NCI-H2029 treated with DMSO at 0.1 percent for 48 hours (cell line): ENCODE measurements at regions not wholly inside any gene's neighbourhood (a gene's known extent, or its start where the extent isn't known, plus 50 kb on each side); places are given as distances from the start of the nearest gene placed in this dataset.

ENCODE experiments used
- DNase-seq: peaks from one replicate; lab custom pipeline; 2025; lab: John Stamatoyannopoulos, UW

GRCh38 chr6:98635191-98635590 lies 199.2 kb upstream of the POU3F2 start:
- DNase-seq = no peak

- DNase-seq = peak; percentile 32
These were observed 197.4 kb upstream of the POU3F2 start for GRCh38 chr6:98636941-98637340.

DNA sequence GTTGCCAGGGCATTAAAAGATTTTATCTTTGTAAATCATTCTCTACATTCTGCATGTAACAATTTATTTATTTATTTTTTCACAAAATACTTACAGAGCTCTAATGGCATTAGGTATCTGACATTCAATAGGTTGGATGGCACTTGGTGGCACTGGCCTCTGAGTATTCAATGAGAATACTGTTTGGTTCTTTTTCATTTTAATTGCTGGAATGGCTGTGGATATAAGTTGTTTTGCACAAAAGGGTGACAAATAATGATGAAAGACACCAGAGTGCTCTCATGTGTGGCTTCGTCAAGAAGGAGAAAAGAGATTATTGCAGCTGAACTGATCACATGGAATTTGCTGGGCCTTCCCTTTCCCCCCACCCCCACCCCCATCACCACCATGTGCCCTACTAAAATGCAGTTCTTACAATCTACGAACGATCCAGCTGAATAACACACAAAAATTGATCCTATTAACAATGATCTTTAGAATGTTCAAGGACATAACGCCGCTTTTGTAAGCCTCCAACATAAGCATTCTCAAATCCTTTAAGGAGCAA lies 195.2 kb upstream of the POU3F2 start:
- no peak for DNase-seq

DNA sequence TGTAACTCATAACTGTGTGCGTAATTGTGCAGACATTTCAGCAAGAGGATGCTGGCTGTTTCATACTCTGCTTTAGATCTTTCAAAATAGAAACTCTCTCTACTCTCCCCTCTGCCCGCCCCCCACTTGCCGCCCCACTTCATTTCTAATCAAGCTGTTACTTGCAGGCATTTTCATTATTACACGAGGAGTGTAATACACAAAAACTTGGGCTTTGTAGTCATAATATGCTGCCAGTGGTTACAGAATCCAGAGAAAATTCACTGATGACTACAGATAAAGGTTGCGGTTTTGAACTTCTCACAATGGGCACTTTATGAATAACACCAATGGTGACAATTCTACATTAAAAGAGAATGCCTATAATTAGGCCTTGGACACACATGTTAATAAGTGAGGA lies 194.0 kb upstream of the POU3F2 start:
- no peak for DNase-seq

DNA sequence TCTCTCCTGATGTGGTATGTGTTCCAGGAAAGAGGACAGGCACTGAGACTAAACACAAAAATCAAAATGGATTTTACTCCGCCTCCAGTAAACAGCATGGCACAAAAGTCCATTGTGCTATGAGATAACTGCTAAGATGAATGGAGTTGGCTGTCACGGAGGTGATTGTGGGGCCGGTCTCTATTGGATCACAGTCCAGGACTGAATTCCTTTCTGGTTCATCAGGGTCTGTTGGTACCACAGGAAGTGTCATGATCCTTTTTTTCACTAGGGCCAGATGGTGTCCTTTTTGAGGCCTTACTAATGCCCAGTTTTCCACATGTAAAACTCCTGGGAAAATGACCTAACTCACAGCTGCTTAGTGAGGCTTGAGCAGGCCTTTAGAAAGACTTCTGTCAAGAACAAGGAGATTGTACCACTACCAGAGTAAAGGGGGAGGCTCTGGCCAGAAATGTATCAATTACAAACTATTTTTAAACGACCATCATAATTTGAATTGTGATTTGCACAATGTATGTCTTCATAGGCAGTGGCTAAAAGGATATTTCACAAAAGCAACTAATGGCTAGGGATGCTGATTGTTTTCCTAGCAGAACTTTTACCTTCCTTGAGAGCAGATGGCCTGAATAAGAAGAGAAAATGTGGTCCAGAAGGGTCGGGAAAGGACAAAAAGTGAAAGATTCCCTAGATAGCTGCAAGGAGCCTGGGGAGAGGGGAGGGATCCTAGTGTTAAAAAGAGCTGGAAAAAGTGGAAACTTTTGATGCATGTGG lies 192.2 kb upstream of the POU3F2 start:
- no peak for DNase-seq

DNA sequence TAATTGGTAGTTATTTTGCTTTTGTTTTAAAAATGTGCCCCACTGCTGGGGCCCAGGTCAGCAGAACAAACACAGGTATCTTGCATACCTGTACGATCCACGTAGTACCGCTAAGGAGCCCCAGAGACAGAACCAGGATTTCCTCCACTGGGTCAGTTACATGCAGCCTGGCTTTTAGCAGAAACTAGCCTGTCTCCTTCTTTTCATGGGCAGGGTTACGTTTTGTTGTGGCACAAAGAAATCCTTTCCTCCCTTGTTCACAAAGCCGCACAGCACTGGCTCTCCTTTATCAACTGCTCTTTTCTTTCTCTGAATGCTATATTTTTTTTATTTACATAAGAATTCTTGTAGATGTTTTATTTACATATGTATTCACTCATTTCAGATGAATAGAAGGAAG lies 190.3 kb upstream of the POU3F2 start:
- no peak for DNase-seq

DNA sequence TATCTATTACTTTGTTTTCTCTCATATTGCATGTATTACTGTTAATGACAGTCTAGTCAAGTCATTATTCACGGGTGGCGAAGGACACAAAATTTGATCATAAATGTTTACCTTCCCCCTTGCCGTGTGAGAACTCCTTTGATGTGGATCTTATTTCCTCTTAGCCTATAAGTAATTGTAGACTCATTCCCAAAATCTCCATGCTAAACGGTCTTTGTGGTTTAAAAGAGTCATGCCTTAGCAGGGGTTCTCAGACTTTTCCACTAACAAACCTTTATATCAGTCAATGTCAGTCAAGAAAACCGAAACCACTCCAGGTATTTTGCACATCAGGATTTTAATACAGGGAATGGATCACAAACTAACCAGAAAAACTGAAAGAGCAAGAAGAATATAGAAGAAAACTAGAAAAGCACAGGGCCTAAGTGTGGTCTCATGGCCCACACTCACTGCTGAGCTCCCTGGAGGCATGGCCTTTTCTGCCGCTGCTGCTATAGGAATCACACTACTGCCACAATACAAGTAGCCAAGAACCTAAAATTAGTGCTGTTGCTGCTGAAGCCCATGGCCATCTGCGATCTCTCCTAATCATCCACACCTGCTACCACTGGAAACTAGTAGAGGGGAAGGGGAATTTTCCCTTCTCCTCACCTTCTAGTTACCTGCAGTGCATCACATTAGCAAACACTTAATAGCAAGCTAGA lies 186.0 kb upstream of the POU3F2 start:
- DNase-seq = no peak

DNA sequence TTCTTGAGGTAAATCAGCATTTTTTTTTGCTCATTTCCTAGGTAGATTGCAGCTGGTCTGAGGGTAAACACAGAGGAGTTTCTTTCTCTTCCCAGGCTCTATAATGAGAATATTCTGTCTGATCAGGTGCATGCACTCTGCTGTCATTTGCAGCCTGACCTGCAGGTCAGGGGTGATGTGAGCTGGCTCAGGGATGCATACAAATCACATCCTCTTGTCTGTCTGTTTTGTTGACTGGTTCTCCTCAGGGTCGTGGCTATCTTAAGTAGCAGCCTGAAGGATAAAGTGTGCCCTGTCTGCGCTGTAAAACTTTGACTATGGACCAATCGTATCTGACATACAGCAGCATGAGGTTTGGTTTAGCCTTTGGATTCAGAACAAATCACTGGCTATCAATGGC lies 183.4 kb upstream of the POU3F2 start:
- no peak for DNase-seq

DNA sequence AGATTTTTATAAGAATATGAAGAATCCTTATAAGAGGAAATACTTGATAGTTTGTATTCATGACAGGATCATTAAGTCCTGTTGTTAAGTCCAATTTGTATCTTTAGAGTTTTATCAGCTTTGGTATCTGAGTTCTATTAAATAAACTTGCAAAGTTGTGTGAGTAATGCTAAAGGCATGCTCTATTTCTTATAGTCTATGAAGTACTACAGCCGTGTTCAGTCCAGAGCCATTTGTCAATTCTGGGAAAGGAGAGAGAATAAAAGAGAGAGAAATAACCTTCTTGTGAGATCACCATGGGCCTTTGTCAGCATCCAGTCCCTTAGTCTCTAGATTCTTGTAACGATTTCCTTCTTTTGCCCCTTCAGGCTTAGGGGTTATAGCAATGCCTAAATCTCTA lies 181.2 kb upstream of the POU3F2 start:
- DNase-seq = no peak

GRCh38 chr6:98657764-98658163 lies 176.6 kb upstream of the POU3F2 start:
- no peak for DNase-seq

DNA sequence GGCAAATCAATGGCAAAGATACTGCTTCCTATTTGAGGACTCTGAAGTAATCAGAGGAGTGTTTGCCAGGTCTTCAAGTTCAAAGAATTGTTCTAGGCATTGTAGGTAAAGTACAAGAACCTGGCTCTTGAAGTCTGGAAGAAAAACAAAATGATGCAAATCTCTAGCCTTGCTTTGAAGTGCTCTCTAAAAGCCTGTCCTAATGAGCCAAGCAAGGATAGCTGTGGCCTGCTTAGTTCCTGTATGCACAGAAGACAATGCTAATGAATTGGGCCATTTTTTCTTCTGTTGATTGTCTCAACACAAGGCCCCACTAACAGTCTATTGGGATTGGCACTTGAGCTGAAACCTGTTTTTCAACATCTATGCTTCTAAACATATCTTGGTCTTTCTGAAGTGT lies 165.0 kb upstream of the POU3F2 start:
- peak; percentile 26 for DNase-seq

DNA sequence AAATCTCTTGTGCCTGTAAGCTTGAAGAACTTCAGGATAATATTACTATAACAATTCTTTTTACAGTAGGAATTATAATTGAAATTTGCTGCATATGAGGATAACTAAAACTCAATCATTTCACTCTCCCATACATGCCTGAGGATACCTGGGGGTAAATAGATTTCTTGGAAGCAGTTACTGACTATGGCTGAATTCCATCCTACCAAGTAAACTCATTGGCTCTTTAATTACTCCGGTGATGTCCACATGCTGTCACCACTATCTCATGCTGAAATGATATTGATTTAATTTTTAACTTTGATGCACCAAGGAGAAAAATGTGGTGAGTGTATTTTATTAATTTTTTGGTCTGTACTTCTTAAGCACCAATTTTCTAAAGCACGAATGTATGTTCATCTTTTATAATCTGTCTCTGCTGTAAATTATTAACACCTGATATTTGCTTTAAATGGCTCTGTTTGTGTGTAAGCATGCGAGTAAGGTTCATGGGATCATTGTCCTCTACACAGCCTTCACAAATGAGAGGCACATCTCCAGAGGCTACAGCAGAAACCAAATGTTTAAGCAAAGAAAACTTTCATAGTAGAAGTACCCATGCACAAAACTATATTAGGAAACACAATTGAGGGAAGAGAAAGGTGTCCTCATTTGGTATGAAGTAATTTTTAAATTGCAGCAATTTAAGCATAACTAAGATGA lies 164.2 kb upstream of the POU3F2 start:
- no peak for DNase-seq

DNA sequence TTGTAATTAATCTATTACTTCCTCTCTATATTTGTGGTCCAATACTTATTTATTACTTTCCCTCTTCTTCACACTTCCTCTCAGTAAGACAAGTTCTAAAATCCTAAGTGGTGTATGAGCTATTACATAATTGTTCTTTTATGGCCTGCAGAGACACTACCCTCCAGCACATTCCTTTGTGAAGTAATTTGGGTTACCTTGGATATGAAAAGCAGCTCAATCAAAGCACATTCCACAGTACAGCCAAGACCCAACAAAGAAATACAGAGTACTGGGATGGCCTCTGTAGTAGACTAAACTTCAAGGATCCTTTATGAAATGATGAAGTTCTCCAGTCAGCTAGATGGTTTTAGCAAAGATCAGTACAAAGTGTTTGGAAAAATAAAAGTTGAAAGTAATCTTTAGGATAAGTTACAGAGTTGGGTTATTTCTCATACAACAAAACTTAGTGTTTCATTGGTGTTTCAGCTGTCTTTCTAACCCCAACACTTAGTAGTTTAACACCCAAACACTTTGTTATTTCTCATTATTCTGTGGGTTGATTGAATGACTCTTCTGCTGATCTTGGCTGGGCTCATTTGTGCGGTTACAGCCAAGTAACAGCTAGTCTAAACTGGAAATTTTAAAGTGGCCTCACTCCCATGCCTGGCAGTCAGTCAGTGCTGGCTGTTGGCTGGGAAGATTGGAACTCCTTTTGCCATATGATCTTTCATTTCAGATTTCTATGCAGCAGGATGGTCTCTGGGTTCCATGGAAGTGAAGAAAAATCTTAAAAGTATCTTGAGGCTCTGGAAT lies 161.5 kb upstream of the POU3F2 start:
- DNase-seq = peak; percentile 5

DNA sequence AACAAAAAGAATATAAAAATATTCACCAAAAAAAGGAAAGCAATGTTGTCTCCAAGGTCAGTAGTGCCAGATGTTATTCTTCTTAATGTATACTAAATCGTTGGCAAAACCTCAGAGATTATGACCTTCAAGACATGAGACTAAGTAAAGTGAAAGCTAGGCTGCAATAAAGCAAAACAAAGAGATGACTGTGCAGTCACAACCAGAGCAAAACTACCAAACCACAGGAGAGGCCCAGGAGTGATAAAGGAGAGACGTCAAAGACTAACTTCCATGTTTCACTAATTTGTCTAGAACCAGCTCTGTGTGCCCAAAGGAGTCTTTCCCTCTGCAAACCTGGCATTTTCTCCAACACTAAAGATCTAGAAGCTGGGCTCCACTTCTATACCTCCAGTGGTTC lies 155.9 kb upstream of the POU3F2 start:
- DNase-seq = no peak

DNA sequence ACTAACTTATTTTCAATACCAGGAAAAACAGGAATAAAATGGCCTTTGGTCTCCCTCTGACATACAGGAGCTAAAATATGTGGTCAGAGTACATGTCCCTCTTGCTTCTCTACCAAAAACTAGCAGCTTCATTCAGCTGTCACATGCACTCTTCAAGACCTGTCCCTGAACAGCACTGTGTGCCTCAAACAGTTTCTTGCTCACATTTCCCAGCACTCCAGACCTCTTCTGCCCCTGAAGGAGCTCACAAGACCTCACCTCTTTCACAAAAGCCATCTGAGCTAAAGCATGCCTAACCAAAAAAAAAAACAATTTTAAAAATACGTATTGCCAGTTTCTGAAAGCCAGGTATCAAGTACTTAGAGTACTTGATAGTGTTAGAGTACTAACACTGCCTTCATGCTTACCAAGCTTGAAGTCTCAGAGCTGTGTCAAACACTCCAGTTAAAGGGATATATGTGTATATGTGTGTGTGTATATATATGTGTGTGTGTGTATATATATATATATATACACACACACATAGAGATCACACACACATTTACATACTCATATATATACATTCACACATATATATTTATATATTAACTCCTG lies 148.3 kb upstream of the POU3F2 start:
- no peak for DNase-seq

DNA sequence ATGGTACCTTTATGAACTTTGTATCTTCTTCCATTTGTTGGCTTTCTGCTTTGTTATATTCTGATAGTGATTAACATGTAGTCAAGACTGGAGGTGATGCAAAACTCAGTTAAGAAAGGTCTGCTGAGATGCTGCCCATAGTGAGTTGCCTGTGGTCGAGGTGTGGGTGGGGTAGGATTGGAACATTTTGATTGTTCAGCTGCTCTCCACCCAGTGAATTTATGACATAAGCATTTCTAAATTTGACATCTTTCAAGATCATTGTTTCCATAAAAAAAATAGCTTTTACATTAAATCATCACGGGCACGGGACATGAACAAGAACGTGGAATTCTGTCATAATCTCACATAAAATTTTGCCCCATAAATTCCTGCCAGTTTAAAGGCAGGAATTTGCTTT lies 146.6 kb upstream of the POU3F2 start:
- no peak for DNase-seq

- no peak for DNase-seq
These were observed 139.1 kb upstream of the POU3F2 start for GRCh38 chr6:98695091-98695801.

DNA sequence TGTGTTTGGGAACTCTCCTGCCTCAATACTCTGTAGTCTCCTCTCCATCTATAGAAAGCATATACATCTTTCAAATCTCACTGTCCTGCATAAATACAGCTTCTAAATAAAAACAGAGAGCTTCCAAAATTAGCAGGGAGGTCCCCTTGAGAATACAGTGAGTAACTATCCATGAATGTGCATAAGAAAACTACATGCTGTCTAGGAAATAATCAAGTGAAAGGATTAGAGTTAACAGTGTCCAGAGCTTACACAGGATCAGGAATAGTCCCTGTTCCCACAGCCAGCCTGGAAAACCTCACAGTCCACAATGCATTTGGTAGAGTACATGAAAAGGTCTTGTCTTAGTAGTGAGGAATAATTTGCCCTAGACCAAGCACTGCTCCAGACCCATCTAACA lies 123.0 kb upstream of the POU3F2 start:
- DNase-seq = no peak

DNA sequence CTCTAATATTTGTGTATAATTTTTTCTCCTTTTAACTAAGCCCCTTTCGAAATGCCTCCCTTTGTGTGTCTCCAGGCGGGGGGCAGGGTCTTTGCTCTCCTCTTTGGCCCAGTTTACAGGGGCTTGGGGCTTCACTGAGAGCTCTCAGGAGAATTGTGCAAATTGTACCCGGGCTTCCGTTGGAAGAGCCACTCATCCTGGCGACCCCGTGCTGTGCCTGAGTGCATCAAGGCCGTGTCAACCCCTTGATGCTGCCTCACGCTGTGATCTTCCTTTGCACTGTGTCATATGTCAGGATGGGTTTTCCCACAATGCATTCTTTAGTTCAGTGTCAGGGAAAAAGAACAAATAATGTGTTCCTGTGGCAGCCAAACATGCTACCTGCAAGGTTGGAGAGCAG lies 118.0 kb upstream of the POU3F2 start:
- DNase-seq = no peak

DNA sequence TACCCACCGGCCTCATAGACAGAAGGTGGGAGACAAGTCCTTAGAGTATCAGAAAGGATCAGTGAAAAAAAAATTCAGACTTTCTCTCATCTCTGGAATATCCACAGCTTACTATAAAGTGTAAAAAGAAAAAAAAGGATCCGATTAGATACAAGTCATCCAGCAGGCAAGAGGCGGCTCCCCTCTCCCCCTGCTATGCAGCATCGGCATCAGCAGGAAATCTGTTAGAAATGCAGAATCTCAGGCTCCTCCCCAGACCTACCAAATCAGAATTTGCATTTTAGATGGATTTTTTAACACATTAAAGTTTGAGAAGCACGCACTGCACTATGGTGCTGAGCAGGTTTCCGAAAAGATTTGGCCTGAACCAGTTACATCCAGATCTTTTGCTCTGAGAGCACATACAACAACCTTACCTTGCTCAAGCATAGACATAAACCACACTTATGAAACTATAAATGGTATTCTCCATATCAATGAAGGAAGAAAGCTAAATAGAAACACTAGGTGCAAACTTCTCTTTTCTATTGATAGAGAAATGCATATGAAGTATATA lies 117.0 kb upstream of the POU3F2 start:
- no peak for DNase-seq

DNA sequence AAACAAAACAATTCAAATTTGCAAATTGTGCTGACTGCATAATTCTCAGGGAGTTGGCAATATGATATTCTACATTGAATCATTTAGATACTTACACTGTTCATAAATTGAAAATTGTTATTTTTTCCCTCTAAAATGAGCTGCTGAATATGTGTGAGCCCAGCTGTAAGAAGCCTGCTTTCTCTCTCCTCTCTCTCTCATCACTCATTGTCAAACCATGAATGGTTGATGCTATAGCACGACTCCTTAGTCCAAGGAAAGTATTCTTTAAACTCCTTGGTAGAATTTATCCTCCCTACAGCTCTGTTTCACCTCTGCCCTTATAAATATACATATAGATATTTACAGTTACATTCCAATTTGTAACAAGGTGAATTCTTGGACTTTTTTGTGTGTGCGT lies 116.4 kb upstream of the POU3F2 start:
- DNase-seq = no peak
